SIG-M5 treated with dmso at 0.1 percent for 504 hours (cell line): ENCODE measurements at regions not wholly inside any gene's neighbourhood (a gene's known extent, or its start where the extent isn't known, plus 50 kb on each side); places are given as distances from the start of the nearest gene placed in this dataset.
"Not testable (repeated sequence)": the region's sequence is repeated elsewhere in the genome, so short reads cannot be mapped to it uniquely, and the experiment has no call there.

Experiments used
- DNase-seq: peaks from one replicate; lab custom pipeline; 2025; ENCODE audit not compliant: unreplicated experiment; lab: John Stamatoyannopoulos, UW

DNA sequence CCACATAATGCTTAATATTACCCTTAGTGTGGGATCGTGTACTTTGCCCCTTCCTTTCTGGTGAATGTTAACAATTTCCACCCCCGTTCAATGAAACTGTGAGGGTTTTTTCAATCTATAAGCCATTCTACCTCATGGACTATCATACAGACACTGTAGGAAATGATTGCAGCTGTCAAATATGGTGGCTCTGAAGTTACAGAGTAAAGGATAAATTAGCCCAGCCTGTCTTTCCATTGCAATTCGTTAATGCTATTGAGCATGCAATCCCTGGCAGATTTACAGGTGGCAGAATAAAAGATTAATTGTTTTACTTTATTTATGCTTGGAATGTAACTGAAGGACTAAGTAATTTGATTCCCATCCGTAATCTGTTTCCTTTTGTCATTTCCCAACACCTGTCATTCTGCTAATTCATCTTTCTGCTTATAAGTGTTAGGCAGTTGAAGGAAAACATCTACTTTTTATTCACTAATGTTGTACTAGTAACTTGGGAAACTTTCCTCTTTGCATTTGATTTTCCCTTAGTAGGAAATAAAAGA, 1211.6 kb upstream of the LRRN3 start:
- no peak for DNase-seq

DNA sequence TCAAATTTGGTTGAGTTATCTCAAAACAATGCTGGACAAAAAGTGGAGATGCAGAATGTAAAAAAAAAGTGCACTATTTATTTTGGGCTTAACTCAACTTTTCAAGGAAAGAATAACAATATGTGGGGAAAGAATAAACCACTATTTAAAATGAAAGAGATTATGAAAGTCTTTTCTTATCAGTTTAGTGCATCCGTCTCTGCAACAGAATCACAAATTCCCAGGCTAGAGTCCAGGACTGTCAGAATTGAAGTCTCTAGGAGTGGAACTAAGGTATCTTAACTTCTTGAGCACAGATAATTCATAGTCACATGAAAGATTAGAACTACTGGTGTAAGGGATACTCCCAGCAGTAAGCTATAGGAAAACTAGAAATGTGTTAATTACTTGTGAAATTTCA, 1200.3 kb upstream of the LRRN3 start:
- DNase-seq, result no peak

DNA sequence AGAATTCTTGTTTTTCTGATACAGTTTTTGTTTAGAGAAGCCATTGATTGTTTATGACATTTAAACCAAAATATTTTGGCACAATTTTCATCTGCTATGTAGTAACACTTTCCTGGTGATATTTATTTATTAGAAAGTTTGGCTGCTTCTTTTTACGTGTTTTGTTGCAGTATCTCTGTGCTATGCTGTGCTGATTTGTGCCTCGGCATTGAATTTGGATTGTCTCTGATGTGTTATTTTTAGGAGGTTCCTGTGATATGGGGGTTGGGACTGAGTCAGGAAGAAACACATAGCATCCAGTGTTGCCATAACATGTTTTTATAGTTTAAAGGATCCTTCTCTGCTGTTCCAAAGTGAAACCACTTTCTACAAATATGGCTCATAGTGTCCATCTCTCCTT, 1197.7 kb upstream of the LRRN3 start:
- no peak for DNase-seq

DNA sequence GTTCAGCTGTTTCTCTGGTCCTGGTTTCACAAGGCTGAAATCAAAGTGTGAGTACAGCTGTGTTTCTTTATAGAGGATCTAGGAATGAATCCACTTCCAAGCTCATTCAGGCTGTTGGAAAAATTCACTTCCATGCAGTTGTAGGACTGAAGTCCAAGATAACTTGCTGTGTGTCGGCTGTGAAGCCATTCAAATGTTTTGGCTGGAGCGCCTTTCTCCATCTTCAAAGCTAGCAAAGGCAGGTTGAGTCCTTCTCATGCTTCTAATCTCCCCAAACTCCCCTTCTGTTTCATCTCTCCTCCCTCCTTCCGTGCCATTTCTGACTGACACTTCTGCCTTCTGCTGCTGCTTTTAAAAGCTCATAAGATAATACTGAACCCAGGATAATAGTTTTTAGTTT, 1195.4 kb upstream of the LRRN3 start:
- no peak for DNase-seq

DNA sequence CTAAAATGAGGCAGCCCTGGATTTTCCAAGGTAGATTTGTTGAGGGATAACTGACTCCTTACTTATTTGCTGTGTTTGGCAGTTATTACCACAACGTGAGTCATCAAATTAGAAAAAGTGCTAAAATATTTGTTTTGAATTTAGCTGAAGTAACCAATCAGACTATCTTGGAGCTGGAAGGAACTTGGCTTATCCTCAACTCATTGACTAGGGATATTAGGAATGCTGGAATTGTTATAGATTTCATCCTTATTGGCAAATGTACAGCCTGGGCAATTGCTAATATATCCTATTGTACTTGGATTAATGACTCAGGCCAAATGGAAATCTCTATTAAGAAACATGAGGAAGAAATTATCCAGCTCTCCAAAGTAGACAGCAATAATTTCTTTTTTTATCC, 1189.0 kb upstream of the LRRN3 start:
- DNase-seq, result no peak

DNA sequence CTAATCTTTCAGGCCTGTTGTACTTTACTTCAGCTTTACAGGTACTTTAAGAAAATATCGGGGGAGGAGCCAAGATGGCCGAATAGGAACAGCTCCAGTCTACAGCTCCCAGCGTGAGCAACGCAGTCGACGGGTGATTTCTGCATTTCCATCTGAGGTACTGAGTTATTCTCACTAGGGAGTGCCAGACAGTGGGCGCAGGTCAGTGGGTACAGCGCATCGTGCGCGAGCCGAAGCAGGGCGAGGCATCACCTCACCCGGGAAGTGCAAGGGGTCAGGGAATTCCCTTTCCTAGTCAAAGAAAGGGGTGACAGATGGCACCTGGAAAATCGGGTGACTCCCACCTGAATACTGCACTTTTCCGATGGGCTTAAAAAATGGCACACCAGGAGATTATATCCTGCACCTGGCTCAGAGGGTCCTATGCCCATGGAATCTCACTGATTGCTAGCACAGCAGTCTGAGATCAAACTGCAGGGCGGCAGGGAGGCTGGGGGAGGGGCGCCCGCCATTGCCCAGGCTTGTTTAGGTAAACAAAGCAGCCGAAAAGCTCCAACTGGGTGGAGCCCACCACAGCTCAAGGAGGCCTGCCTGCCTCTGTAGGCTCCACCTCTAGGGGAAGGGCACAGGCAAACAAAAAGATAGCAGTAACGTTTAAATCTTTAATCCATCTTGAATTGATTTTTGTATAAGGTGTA, 1185.4 kb upstream of the LRRN3 start:
- not testable (repeated sequence) for DNase-seq

DNA sequence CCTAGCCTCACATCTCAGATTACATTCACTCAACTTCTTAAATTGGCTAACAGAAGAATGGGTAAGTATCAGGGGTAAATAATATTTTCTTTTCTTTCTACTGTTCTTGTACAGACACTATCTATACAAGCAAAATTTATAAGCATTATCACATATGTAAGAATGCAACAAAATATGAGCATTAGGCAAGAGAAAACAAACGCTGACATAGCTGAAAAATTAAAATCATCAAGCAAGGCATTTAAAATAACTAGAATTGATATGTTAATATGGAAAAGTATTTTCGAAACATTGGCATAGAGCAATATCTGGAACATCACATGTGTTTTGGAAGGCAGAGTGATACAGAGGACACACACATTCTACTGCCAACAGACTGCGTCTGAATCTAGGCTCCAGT, 1175.3 kb upstream of the LRRN3 start:
- DNase-seq, result no peak

DNA sequence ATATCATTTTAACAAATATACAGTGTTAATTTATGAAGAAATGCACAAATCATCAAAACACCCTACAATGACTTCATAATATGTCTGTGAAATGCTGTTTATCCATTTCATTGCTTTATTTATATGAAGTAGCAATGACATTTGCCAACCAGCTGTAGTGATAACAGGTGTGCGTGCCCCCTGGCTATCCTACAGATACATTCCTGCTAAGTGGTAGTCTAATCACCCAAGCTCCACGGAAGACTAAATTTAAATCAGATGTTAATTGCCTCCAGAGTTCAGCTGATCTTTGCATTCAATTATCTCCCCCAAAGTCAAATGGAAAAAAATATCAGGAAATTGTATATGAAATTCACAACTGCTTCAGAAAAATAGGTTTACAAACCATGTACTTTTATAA, 1164.2 kb upstream of the LRRN3 start:
- DNase-seq, result no peak

DNA sequence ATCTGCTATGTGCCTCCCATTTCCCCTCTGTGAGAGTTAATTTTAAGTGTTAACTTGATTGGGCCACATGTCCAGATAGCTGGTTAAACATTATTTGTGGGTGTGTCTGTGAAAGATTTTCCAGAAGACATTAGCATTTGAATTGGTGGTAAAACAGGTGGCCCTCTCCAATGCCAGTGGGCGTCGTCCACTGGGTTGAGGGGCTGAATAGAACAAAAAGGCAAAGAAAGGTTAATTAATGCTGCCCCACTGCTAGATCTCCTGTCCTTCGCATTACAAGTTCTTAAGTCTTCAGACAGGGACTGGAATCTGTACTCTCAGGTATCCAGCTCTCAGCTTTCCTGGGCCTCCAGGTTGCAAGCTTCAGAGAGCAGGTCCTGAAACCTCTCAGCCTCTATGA, 1160.9 kb upstream of the LRRN3 start:
- DNase-seq, result no peak

DNA sequence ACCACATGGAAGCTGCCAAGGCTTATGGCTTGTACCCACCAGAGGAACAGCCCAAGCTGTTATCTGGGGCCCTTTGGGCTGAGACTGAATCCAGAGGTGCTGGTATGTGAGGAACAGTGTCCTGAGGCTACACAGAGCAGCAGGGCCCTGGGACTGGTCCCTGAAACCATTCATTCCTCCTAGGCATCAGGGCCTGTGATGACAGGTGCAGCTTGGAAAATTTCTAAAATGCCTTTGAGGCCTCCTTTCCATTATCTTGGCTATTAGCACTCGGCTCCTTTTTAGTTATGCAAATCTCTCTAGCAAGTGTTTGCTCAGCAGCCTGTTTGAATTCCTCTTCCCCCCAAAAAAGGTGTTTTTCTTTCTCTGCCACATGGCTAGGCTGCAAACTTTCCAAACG, 1151.7 kb upstream of the LRRN3 start:
- DNase-seq, result no peak

DNA sequence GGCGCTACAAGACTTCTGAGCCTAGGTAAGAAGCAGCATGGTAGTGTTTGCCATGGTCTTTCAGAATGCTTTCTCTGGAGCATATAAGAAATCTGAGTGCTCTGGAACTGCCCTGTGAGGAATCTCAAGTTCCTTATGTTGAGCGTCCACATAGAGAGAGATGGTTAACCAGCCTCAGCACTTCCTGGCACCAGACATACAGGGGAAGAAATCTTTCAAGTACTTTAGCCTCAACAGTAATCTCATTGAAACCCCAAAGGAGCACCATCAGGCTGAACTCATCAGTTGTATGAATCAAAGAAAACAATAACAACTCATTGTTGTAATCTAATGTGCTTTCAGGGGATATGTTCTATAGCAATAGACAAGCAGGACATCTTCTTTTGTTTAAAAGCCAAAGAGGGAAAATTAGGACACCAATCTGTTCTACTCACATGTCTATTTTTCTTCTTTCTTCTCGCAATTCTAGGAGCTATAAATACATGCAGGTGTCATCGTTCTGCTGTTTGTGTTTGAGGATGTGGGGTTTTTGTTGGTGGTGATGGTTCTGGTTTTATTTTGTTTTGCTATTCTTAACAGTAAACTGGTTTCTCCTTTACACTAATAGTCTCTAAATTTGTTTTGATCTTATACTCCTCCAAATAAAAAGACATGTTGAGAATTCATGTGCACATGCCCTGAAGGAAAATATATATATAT, 1145.0 kb upstream of the LRRN3 start:
- DNase-seq, result no peak

DNA sequence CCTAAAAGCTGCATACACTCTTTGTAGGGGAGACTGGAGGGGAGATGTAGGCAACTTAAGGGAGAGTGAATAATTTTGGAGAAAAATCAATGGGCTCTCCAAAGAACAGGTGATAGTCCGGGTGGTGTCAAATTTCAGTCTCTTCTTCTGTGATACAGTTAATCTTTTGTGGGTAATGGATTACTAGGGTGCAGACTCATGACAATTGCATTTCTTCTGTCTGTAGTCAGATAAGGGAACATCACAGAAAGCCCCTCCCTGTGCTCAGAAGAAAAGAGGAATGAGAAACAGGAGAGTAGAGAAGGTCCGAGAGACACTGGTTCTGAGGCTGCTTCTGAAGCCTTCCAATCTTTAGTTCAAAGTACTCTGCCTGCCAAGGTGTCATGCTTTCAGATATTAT, 1140.7 kb upstream of the LRRN3 start:
- DNase-seq, result no peak

DNA sequence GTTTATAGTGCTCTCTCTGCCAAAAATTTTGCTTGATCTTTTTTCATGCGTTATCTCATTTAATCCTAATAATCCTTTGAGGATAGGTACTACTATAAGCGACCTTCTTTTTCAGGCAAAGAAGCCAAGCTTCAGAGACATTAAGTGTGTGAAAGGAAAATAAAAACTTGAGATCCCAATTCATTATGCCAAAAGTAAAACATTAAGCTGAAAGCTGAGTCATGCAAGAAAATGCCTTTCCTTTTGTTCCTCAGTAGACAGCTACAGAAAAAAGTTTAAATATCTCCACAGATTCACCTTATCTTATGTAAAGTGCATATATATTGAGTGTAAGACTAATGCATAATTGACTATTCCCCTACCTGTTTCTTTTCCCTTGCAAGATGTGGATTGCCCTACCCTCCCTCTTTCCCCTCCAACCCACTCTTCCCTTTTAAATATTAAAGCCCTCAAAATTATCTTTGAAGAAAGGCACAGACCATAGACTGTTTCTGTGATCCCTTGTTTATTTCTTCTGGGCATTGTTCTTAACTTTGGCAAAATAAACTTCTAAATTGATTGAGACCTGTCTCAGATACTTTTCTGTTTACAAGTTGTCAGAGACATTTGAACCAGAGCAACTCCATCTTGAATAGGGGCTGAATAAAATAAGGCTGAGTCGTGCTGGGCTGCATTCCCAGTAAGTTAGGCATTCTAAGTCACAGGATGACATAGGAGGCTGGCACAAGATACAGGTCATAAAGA, 1139.9 kb upstream of the LRRN3 start:
- no peak for DNase-seq

DNA sequence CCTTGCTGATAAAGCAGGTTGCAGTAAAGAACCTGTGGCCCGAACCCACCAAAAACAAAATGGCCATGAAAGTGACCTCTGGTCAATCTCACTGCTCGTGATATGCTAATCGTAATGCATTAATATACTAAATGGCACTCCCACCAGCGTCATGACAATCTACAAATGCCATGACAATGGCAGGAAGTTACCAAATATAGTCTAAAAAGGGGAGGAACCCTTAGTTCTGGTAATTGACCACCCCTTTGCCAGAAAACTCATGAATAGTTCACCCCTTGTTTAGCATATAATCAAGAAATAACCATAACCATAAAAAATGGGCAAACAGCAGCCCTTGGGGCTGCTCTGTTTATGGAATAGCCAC, 1139.4 kb upstream of the LRRN3 start:
- no peak for DNase-seq

DNA sequence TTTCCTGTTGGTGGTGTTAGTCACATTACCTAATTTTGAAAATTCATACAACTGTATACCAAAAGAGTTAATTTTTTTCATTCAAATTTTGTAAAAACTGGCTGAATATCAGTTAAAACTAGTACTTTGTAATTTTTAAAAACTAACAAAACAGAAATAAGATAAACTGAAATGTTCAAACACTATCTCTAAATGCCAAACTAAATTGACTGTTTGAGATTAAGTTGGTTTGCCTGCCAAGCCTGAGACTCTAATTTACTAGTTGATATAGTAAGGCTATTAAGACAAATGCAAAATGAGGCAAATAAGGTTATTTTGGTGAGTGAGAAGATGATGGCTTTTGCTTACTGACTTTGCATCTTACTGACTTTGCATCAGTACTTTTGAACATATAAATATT, 1134.9 kb upstream of the LRRN3 start:
- no peak for DNase-seq

DNA sequence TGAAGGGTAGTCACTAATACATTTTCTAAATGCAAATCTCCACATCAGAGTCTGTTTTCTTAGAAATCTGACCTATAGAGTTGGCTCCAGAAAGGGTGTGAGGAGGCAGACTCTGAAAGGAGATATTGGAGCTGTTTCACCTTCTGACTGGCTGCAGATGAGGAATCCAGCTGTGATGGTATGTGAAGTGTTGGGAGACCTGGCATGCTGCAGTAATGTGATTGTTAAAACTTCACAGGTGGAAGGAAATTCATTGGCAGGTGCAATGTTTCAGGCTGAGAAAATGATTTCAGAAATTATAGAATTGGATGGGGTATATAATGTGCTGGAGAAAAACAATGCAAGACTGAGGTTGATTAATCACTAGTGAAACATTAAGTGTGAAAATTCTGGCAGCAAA, 1134.0 kb upstream of the LRRN3 start:
- no peak for DNase-seq

DNA sequence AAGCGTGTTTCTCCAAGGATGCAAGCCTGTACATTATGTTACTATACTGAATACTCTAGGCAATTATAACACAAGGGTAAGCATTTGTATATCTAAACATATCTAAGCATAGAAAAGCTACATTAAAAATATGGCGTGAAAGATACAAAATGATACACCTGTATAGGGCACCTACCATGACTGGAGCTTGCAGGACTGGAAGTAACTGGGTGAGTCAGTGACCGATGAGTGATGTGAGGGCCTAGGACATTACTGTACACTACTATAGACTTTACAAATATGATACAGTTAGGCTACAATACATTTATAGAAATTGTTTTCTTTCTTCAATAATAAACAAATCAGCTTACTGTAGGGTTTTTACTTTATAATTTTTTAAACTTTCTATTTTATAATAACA, 1127.2 kb upstream of the LRRN3 start:
- no peak for DNase-seq

DNA sequence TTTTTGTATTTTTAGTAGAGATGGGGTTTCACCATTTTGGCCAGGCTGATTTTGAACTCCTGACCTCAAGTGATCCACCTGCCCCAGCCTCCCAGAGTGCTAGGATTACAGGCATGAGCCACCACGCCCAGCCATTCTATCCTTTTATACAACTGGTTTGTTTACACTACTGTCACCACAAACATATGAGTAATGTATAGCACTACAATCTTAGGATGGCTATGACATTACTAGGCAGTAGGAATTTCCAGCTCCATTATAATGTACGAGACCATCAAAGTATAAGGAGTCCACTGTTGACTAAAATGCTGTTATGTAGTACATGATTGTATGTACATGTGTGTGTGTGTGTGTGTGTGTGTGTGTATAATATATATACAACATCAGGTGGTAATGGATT, 1126.1 kb upstream of the LRRN3 start:
- no peak for DNase-seq

DNA sequence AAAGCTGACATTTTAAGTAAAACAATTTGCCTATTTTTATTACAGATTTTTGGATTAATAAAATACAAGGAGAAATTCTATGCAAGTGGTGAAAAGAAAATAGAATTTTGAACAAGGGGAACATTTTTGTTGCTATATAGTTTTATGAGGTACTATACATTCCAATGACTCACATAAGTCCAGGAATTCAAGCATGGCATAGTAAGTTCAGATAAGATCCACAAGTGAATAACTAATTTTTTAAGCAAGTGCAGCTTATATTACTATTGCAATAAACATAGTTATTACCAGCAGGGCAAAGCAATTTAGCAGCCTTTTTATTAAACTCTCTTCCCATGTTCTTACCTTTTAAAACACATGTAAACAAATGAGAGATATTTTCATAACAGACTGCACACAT, 1123.5 kb upstream of the LRRN3 start:
- no peak for DNase-seq

DNA sequence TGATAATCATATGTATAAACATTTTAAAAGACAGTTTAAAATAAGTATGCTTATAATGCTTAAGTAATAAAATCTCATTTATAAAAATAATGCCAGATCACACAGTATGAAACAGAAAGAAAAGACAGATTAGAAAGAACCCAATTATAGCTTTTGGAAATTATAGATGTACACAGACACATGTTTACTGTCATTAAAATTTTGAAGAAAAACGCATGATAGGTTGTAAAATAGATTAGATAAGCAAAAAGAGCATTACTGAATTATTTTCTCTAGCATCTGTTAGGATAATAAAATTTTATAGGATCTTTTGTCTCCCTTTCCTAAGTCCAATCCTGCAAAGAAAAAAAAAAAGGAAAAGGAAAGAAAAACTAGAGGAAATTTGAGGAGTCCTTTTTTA, 1107.3 kb upstream of the LRRN3 start:
- DNase-seq, result no peak

DNA sequence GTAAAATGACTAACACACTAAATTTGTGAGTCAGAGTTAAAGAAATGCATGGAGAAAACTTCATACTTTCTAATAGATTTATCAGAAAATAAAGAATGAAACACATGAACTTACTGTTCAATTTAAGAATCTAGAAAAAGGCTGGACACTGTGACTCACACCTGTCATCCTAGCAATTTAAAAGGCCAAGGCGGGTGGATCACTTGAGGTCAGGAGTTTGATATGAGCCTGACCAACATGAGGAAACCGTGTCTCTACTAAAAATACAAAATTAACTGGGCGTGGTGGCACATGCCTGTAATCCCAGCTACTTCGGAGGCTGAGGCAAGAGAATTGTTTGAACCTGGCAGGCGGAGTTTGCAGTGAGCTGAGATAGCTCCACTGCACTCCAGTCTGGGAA, 1106.2 kb upstream of the LRRN3 start:
- DNase-seq, result no peak

DNA sequence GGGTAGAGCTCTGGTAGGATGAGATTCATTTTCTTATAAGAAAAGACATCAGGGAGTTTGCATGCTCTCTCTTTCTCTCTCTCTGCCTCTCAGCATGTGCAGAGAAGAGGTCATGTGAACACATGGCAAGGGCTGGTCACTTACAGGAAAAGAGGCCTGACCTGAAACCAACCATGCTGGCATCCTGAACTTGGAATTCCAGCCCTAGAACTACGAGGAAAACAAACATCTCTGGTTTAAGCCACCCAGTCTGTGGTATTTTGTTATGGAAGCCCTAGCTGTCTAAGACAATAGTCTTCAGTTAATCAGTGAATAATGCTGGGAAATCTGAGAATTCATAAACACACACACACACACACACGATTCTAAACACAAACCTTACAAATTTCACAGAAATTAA, 1104.2 kb upstream of the LRRN3 start:
- DNase-seq, result no peak
